Natural killer cell (primary cell): ENCODE measurements at regions not wholly inside any gene's neighbourhood (a gene's known extent, or its start where the extent isn't known, plus 50 kb on each side); places are given as distances from the start of the nearest gene placed in this dataset.

Source experiments
- ATAC-seq, 3 donors: fragments of 150-1000 bp in 2 of 3; fragments of 200-7000 bp in 1 of 3; cut with Tn5 transposase; 1 replicate in 1 of 3; 2 replicates in 2 of 3; pipeline ENCODE4 v1.10.0; 2021; ENCODE audit warnings: mild to moderate bottlenecking in 2 of 3, moderate library complexity in 2 of 3
- DNase-seq, 2 donors: peaks; one replicate each; pipeline versions ENCODE4 v3.0.0 to v3.0.0-alpha.2; 2013 to 2021; ENCODE audit warnings: mixed read lengths in 1 of 2
- H3K27ac ChIP-seq: one replicate; pipeline ENCODE4 v1.5.1; 2013; ENCODE audit warnings: mild to moderate bottlenecking, low read length
- H3K27me3 ChIP-seq: one replicate; pipeline ENCODE4 v1.6.1; 2013; ENCODE audit warnings: low read length; ENCODE audit not compliant: control insufficient read depth, insufficient read depth
- H3K36me3 ChIP-seq: one replicate; pipeline ENCODE4 v1.6.1; 2013; ENCODE audit warnings: low read length; ENCODE audit not compliant: control insufficient read depth, insufficient read depth
- H3K4me1 ChIP-seq: one replicate; pipeline ENCODE4 v1.6.1; 2013; ENCODE audit warnings: low read length; ENCODE audit not compliant: control insufficient read depth, insufficient read depth
- H3K4me3 ChIP-seq: one replicate; pipeline ENCODE4 v1.5.1; 2013; ENCODE audit warnings: low read length
- H3K9me3 ChIP-seq: one replicate; pipeline ENCODE4 v1.6.1; 2013; ENCODE audit warnings: low read length; ENCODE audit not compliant: control insufficient read depth, insufficient read depth
- H3K27ac Mint-ChIP-seq, 2 donors: one replicate each; pipeline ENCODE4 v1.8.0; 2022; ENCODE audit warnings: mild to moderate bottlenecking in 2 of 2, mixed read lengths in 2 of 2, moderate library complexity in 1 of 2
- H3K27me3 Mint-ChIP-seq, 2 donors: one replicate each; pipeline ENCODE4 v1.8.0; 2022; ENCODE audit warnings: low read depth in 2 of 2, mixed read lengths in 2 of 2
- H3K36me3 Mint-ChIP-seq: one replicate; pipeline ENCODE4 v1.8.0; 2022; ENCODE audit warnings: mixed read lengths
- H3K4me1 Mint-ChIP-seq, 2 donors: one replicate each; pipeline ENCODE4 v1.8.0; 2022; ENCODE audit warnings: mixed read lengths in 2 of 2
- H3K4me3 Mint-ChIP-seq: one replicate; pipeline ENCODE4 v1.8.0; 2022; ENCODE audit warnings: mild to moderate bottlenecking, moderate library complexity, mixed read lengths
- H3K9me3 Mint-ChIP-seq, 2 donors: one replicate each; pipeline ENCODE4 v1.8.0; 2022; ENCODE audit warnings: mixed read lengths in 2 of 2
- CTCF ChIP-seq: fragments of 200-600 bp; IDR thresholded peaks from one replicate; pipeline ENCODE4 v1.8.0; 2022; ENCODE audit warnings: antibody characterized with exemption
- WGBS: methylation state at CpG from one replicate; pipeline ENCODE4 v1.1.7; 2013; ENCODE audit warnings: missing lambda C conversion rate; ENCODE audit not compliant: insufficient coverage; 5-methylcytosine and 5-hydroxymethylcytosine counted together
- intact Hi-C: fragments of 100-400 bp; cut with micrococcal nuclease; formaldehyde crosslinking; loops from one replicate; pipeline ENCODE4 v1.14.2; 2022

GRCh38 chr14:56899829-56900228 lies 89.5 kb upstream of the OTX2 start:
- ATAC-seq (no peak), DNase-seq (no peak)
- no peaks in the 10 kb centered on the region for H3K27me3 ChIP-seq
- H3K36me3 ChIP-seq = no peaks in the 10 kb centered on the region
- no peaks in the 10 kb centered on the region for H3K4me1 ChIP-seq
- Mint-ChIP-seq H3K27me3 (peaks cover 8 to 12% of the 10 kb centered on the region in 2 donors), H3K4me1 (no peaks in the 10 kb centered on the region), H3K27ac (no peak overlapping the region), H3K4me3 (no peak overlapping the region), H3K9me3 (peaks cover 4 to 5% of the 10 kb centered on the region in 2 donors), H3K36me3 (no peaks in the 10 kb centered on the region)
- no peak for TF ChIP-seq CTCF
- intact Hi-C loops = no loop called here
- H3K4me3 ChIP-seq = no peak overlapping the region
- no peak overlapping the region for H3K27ac ChIP-seq
- 68% methylated on average over 3 of the region's 3 CpGs for WGBS
- H3K9me3 ChIP-seq = no peaks in the 10 kb centered on the region

- no peak overlapping the region for H3K27ac Mint-ChIP-seq
Observed at GRCh38 chr14:56896922-56897321, 86.6 kb upstream of the OTX2 start.

GRCh38 chr14:56896231-56896630 lies 86.0 kb upstream of the OTX2 start:
- no peak for ATAC-seq
- Histone ChIP-seq H3K27ac (no peak overlapping the region), H3K4me1 (no peaks in the 10 kb centered on the region), H3K4me3 (no peak overlapping the region), H3K9me3 (no peaks in the 10 kb centered on the region), H3K36me3 (no peaks in the 10 kb centered on the region), H3K27me3 (no peaks in the 10 kb centered on the region)
- WGBS = 94% methylated on average over 2 of the region's 2 CpGs
- Mint-ChIP-seq H3K27me3 (peaks cover 13 to 18% of the 10 kb centered on the region in 2 donors), H3K27ac (no peak overlapping the region), H3K4me1 (no peaks in the 10 kb centered on the region), H3K36me3 (no peaks in the 10 kb centered on the region), H3K9me3 (peaks cover 2 to 5% of the 10 kb centered on the region in 2 donors), H3K4me3 (no peak overlapping the region)
- intact Hi-C loops = no loop called here
- DNase-seq = no peak
- no peak for TF ChIP-seq CTCF

More at GRCh38 chr14:56896922-56897321, 86.6 kb upstream of the OTX2 start:
- H3K9me3 Mint-ChIP-seq = peaks cover 2 to 5% of the 10 kb centered on the region in 2 donors
- H3K4me1 Mint-ChIP-seq = no peaks in the 10 kb centered on the region
- Histone ChIP-seq H3K27ac (no peak overlapping the region), H3K36me3 (no peaks in the 10 kb centered on the region), H3K4me1 (no peaks in the 10 kb centered on the region), H3K27me3 (no peaks in the 10 kb centered on the region), H3K4me3 (no peak overlapping the region), H3K9me3 (no peaks in the 10 kb centered on the region)
- H3K4me3 Mint-ChIP-seq = no peak overlapping the region
- no peak for ATAC-seq
- no peaks in the 10 kb centered on the region for H3K36me3 Mint-ChIP-seq
- 31% methylated on average over 4 of the region's 6 CpGs for WGBS
- H3K27me3 Mint-ChIP-seq = peaks cover 13 to 18% of the 10 kb centered on the region in 2 donors
- no peak for DNase-seq
- no peak for TF ChIP-seq CTCF
- intact Hi-C loops = no loop called here

- no peaks in the 10 kb centered on the region for H3K9me3 ChIP-seq
- no peak overlapping the region for H3K4me3 Mint-ChIP-seq
- no peaks in the 10 kb centered on the region for H3K4me1 Mint-ChIP-seq
- DNase-seq (no peak), ATAC-seq (no peak)
- WGBS = 43% methylated on average over 5 of the region's 5 CpGs
- intact Hi-C loops = no loop called here
- H3K36me3 ChIP-seq = no peaks in the 10 kb centered on the region
- H3K27me3 Mint-ChIP-seq = peaks cover 13 to 18% of the 10 kb centered on the region in 2 donors
- H3K9me3 Mint-ChIP-seq = peaks cover 2 to 5% of the 10 kb centered on the region in 2 donors
- no peak overlapping the region for H3K4me3 ChIP-seq
- no peaks in the 10 kb centered on the region for H3K27me3 ChIP-seq
- TF ChIP-seq CTCF = no peak
- H3K36me3 Mint-ChIP-seq = no peaks in the 10 kb centered on the region
- no peak overlapping the region for H3K27ac ChIP-seq
- H3K4me1 ChIP-seq = no peaks in the 10 kb centered on the region
- no peak overlapping the region for H3K27ac Mint-ChIP-seq
Observed at GRCh38 chr14:56895154-56895553, 84.9 kb upstream of the OTX2 start.
